CD4-positive, alpha-beta T cell treated with Interferon gamma for 1 hour (primary cell): ENCODE measurements at regions not wholly inside any gene's neighbourhood (a gene's known extent, or its start where the extent isn't known, plus 50 kb on each side); places are given as distances from the start of the nearest gene placed in this dataset.

ENCODE experiments used
- DNase-seq: peaks from one replicate; pipeline ENCODE4 v3.0.0-alpha.2; 2020

DNA sequence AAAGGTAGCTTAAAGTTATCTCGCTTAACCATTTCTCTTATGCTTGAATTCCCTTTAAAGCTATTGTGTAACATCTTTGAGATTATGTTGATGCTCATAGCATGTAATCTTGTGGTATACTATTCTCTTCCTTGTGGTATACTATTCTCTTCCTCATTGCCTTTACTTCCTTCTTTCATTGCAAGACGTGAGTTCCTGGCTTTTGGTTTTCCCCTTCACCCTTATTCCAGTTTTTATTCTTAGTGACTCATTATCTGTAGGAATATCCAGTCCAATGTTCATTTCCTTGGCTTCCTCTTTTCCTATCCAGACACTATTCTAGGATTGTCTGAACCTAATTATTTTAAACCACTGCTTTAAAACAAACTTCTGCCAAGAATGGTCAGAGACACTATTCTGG, 564.0 kb downstream of the CCER1 start:
- DNase-seq: no peak

DNA sequence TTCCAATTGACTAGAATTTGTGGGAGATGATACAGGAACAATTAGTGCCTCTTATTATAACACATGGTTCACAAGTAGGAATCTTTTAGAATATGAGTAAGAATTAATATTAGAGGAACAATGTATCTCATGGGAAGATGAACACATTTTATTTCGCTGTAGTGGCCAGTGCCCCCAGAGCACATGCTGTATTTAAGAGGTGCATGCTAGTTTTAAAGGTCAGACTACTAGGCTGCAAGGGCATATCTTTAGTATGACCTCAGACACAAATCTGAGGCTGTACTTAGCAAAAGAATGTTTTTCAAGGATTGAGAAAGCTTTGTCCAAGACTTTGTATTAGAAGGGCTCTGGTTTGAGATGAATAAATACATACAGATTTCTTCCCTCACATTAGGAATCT, 586.9 kb downstream of the CCER1 start:
- no peak for DNase-seq

GRCh38 chr12:90366286-90366685, 588.7 kb downstream of the CCER1 start:
- no peak for DNase-seq

GRCh38 chr12:90360300-90360699, 594.7 kb downstream of the CCER1 start:
- DNase-seq: no peak

DNA sequence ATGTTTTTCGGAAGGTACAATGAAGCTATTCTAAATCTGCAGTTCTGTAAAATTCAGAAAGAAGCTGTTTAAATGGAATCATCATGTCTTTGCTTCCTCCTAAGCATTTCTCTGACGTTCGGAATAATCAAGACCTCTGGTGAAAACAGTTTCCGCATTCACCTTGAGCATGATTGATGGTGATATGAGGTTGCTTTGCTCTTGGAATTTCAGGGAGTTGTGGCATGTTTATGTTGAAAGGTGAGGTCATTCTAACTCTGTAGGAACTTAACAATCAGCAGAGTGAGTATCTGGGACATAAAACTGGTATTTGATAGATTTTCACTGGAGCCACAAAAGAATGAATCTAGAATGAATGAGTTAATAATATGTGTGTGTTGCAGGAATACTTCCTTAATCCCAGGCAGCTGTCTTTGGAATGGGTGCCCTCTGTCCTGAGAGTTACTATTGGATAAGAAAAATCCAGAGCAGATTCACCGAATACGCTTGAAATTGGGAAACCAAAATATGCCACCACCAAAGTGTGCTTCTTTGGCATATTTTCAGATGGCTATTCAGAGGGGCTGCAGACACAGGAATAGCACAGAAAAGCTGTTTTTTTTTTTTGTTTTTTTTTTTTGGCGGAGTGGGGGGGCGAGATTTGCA, 599.1 kb downstream of the CCER1 start:
- no peak for DNase-seq

GRCh38 chr12:90343966-90344365, 611.0 kb downstream of the CCER1 start:
- no peak for DNase-seq

GRCh38 chr12:90342081-90342480, 612.9 kb downstream of the CCER1 start:
- DNase-seq: no peak

DNA sequence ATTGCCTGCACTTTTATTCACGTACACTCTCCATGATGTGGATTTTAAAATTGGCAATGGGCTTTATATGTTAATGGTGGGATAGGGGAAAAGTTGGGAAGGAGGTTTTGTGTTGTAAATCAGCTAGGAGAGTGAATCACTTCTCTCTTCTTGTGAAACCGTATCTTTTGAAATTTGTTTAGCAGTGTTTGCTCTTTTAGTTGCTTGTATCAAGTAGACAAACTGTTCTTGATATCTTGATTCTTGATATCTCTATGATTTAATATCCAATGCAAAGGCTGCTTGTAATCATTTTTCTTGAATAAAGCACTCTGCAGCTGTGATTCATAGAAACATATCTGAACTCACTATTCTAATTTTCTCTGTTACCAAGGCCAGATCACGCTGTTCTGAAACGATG, 615.1 kb downstream of the CCER1 start:
- DNase-seq: no peak

DNA sequence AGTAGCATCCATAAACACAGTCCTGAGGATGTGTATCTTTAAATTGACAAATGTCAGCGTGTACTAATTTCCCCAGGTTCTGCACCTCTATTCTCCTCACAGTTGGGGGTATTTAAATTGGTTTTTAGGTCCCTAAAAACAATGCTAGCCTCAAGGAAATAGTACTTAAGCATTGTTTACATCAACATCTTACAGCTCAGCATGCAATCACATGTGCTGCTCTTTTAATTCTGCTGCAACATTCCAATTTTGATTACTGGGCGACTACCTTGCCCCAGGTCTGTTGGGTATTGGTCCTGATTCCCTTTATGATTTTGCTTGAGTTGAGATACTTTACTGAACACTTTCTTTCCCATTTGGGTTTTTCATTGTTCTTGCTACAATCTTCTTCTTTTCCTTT, 616.6 kb downstream of the CCER1 start:
- DNase-seq: no peak

- no peak for DNase-seq
Measured at GRCh38 chr12:90337018-90337417, 618.0 kb downstream of the CCER1 start.

- no peak for DNase-seq
Measured at GRCh38 chr12:90335566-90335965, 619.4 kb downstream of the CCER1 start.

- DNase-seq: no peak
Measured at GRCh38 chr12:90333939-90334338, 621.0 kb downstream of the CCER1 start.

DNA sequence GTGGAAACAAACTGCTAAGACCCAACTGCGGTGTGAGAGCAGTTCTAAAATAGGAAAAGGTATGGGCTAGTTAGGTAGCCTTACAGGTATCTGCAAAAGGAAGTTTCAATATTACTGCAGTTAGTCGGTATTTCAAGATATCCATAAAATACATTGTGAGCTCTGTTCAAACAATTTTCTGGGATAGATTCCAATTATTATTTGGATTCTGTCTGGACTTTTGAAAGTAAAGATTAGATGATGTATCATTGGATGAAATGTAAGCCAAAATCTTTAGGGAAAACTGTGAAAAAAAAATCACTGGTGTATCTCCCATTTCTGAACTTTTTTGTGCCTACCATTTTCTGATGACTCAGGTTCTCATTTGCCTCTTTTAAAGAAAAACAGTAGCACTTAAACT, 621.6 kb downstream of the CCER1 start:
- no peak for DNase-seq

- DNase-seq: no peak
Measured at GRCh38 chr12:90331821-90332220, 623.2 kb downstream of the CCER1 start.

DNA sequence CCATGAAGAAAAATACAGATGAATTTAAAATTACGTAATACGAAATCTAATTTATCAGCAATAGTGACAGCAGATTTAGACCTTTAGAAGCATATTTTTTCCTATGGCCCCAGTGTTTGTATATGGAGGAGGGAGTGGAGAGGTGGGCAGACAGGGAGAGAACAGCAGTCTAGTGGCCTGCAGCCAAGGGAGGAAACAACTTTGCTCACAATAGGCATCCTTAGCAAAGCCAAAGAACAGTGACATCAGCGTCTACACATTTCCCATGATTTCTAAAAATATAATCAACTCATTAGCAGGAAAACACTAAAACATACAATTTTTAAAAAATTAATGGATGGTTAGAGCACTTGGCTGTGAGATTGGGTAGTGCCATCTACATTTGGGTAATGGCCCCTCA, 622.6 kb upstream of the ATP2B1 start:
- no peak for DNase-seq

DNA sequence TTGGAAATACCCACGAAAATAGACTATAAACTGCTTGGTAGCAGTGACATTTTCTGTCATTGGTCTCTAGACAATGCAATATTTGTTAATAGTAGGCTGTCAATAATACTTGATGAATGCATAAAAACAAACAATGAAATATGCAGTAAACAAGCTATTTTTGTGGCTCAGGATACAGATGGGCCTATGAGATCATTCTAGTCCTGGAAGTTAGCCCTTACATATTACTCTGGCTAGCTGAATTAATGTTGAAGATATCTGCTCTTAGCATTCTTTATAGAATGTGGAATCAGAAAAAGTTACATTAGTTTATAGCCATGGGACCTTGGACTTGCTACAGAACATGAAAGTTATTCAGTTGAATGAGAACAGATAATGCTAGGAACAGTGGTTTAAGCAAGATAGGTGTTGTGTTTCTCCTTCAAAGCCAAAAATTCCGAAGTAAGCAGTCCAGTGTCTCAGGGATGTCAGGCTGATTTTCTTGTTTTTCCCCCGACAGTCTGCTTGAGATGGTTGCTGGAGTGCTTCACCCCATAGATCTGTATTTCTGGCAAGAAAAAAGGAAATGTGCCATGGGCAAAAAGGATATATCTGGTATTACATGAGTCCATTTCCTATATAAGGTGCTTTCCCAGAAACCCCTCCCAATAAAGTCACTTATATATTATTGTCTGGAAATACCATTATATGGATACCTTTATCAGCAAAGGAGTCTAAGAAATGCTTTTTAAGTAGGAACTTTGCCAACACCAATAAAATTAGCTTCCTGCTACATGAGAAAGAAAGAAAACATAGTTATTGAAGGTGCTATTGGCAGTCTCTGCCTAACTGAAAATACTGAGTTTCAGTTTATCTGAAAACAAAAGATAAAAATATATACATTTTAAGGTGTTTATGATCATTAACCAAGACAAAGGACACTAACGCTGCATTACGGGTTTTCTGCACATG, 619.4 kb upstream of the ATP2B1 start:
- DNase-seq: no peak

GRCh38 chr12:90323217-90323616, 614.6 kb upstream of the ATP2B1 start:
- no peak for DNase-seq

DNA sequence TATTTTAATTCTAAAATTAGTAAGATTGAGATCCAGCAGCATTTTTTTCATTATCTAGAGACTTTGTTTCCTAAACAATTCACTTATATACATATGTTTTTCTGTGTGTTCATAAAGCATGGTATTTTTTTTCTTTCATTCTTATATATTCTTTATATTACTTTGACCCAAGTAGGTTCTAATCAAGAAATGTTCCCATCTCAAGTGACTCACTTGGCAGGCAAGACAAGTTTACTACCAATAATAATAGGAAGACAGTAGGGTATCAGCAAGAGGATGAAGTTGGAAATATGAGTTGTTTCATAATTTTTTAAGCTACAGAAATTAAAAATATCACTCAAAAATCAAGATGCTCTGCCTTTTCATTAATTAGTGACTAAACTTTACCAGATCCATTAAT, 613.4 kb upstream of the ATP2B1 start:
- DNase-seq: no peak

DNA sequence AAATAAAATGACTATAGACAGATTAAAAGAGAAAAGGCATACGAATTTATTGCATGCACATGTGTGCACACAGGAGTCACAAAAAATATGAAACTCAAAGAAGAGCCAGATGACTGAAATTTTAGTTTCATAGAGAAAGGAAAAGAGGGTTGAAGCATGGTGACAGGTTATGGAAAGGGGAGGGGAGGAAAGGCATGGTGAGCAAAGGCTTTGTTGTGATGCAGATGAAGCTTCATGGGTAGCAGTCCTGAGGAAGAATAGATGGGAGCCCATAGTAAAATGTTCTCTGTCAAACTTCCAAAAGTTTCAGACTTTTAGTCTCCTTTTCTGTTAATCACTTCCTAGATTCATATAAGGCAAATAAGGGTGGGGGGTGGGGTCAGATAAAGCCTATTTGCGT, 612.7 kb upstream of the ATP2B1 start:
- DNase-seq: no peak

DNA sequence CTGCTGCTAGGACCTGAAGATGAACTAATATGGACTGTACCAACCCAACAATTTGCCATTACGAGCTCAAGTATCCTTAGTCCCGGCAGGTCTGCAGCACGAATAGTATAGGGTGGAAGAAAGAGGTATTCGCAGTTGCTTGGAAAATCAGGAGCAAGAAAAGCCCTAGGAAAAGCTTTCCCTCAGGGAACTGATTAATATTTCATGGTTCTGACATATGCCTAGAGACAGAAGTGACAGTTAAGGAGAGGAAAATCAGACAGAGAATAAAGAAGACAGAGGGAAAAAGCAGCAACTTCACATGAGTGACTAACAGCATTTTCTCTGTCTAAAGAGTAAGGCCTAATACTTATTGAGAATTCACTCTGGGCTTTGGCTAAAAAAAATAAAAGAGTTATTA, 602.9 kb upstream of the ATP2B1 start:
- DNase-seq: no peak

DNA sequence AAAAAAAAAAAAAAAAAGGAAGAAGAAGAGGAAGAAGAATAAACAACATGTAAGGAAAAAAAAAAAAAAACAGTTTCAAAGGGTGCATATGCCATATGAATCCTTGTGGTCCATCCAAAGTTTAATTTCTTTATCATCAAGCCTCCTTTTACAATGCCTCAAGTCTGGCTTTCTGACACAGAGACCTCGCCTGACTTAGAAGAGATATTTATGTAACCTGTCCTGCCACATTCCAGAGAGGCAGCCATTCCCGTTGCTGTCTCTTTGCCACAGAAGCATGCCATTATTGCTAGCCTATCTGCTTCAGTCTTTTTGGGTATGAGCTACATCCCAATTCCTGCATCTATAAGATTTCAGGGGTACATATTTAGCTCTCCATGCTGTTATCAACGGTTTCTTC, 596.7 kb upstream of the ATP2B1 start:
- DNase-seq: no peak

GRCh38 chr12:90304231-90304630, 595.6 kb upstream of the ATP2B1 start:
- DNase-seq: no peak

DNA sequence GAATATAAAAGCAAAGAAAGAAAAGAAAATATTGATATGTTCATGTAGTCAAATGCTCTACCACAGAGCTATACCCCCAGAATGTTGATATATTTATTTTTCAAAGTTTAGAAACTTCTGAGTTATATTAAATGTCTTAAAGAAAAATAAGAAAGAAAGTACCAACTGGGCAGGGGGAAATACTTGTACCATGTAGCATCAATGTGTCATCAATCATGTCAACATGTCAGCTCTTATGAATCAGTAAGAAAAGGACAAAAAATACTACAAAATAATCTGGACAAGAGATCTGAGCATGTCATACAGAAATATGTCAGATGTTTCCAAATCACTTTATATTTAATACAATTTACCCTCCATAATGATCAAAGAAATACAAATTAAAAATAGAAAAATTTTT, 595.1 kb upstream of the ATP2B1 start:
- DNase-seq: no peak

GRCh38 chr12:90301561-90302133, 593.0 kb upstream of the ATP2B1 start:
- DNase-seq: no peak
